GM19351 (cell line): ENCODE measurements at regions not wholly inside any gene's neighbourhood (a gene's known extent, or its start where the extent isn't known, plus 50 kb on each side); places are given as distances from the start of the nearest gene placed in this dataset.

Source experiments
- ATAC-seq: cut with Tn5 transposase; IDR thresholded peaks from one replicate; pipeline ENCODE4 v1.9.1; 2021; ENCODE audit warnings: mild to moderate bottlenecking, moderate library complexity; ENCODE audit not compliant: unreplicated experiment

GRCh38 chr18:22613788-22614187 lies 196.1 kb upstream of the CTAGE1 start:
- no peak for ATAC-seq

- no peak for ATAC-seq
Observed at GRCh38 chr18:22623513-22623912, 205.8 kb upstream of the CTAGE1 start.

- ATAC-seq, result no peak
Observed at GRCh38 chr18:22624176-22624575, 206.5 kb upstream of the CTAGE1 start.

GRCh38 chr18:22625406-22625805 lies 207.7 kb upstream of the CTAGE1 start:
- no peak for ATAC-seq

GRCh38 chr18:22626771-22627170 lies 209.1 kb upstream of the CTAGE1 start:
- no peak for ATAC-seq

GRCh38 chr18:22627506-22627905 lies 209.8 kb upstream of the CTAGE1 start:
- no peak for ATAC-seq

GRCh38 chr18:22628795-22629510 lies 211.2 kb upstream of the CTAGE1 start:
- no peak for ATAC-seq

- ATAC-seq, result no peak
Observed at GRCh38 chr18:22630980-22631379, 213.3 kb upstream of the CTAGE1 start.

GRCh38 chr18:22632191-22632590 lies 214.5 kb upstream of the CTAGE1 start:
- no peak for ATAC-seq

GRCh38 chr18:22634464-22634863 lies 216.7 kb upstream of the CTAGE1 start:
- ATAC-seq, result no peak

GRCh38 chr18:22637787-22638186 lies 220.1 kb upstream of the CTAGE1 start:
- no peak for ATAC-seq

GRCh38 chr18:22639026-22639463 lies 221.3 kb upstream of the CTAGE1 start:
- ATAC-seq, result no peak

GRCh38 chr18:22639561-22639960 lies 221.8 kb upstream of the CTAGE1 start:
- no peak for ATAC-seq

GRCh38 chr18:22640281-22640842 lies 222.6 kb upstream of the CTAGE1 start:
- ATAC-seq, result no peak

GRCh38 chr18:22641958-22642357 lies 224.2 kb upstream of the CTAGE1 start:
- no peak for ATAC-seq

- ATAC-seq, result no peak
Observed at GRCh38 chr18:22643731-22644130, 226.0 kb upstream of the CTAGE1 start.

GRCh38 chr18:22650247-22650646 lies 232.5 kb upstream of the CTAGE1 start:
- ATAC-seq, result no peak

GRCh38 chr18:22657619-22658018 lies 239.9 kb upstream of the CTAGE1 start:
- ATAC-seq, result no peak

- ATAC-seq, result no peak
Observed at GRCh38 chr18:22658318-22658717, 240.6 kb upstream of the CTAGE1 start.

- ATAC-seq, result no peak
Observed at GRCh38 chr18:22663378-22663777, 245.7 kb upstream of the CTAGE1 start.

GRCh38 chr18:22666411-22666940 lies 248.8 kb upstream of the CTAGE1 start:
- ATAC-seq, result no peak

GRCh38 chr18:22667156-22667555 lies 249.4 kb upstream of the CTAGE1 start:
- ATAC-seq, result no peak
